Non-pigmented ciliary epithelial cell (primary cell): ENCODE measurements at regions not wholly inside any gene's neighbourhood (a gene's known extent, or its start where the extent isn't known, plus 50 kb on each side); places are given as distances from the start of the nearest gene placed in this dataset.
"Not testable (repeated sequence)": the region's sequence is repeated elsewhere in the genome, so short reads cannot be mapped to it uniquely, and the experiment has no call there.

ENCODE experiments used
- DNase-seq: peaks from one replicate; pipeline ENCODE4 v3.0.0-alpha.2; 2010; ENCODE audit warnings: low read depth

DNA sequence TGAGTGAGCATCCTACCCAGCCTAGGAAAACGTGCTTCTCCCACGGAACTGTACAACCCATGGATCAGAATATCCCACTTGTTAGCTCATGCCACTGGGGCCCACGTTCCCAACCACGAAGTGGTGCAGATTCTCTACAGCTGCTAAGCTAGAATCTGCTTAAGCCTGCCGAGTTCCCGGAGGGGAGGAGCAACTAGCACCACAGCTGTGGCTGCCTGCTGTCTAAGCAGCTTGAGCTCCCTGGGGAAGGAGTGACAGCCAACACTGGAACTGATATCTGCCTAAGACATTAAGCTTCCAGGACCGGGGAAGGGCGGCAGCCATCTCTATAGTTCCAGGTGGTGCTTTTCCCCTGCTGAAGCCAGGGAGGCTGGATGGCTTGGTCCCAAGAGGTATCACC lies 334.7 kb upstream of the CHRM2 start:
- no peak for DNase-seq

DNA sequence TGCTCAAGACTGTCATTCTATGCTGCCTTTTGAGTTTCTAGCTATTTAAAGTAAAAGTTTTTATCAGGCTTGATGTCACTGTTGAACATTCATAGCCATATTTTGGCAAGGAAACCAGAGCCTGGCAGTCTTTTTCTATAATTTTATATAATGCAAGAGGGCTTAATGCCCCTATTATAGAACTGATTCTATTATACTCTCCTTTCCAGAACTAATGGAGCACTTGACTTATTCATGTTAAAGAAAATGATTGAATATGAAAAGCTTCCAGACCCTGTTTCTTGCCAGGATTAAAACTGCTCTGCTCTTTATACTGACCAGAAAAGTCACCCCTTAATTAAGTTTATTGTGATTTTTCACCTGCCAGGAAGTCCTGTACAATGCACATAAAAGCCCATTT lies 337.6 kb upstream of the CHRM2 start:
- DNase-seq: no peak

DNA sequence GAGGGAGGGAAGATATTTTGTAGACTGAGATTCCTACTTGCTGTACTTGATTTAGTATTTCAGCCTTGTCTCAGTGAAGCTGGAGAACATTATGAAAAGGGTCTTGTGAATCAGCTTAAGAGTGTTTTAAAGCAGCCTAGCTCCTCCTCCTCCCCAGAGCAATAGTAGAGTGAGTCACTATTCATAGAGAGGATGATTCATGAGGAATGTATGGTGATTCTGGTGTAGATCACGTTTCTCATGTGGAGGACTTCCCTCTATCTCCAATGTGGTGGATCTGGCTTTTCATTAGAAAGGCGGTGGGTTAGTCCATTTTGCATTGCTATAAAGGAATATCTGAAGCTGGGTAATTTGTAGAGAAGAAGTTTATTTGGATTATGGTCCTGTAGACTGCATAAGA lies 340.1 kb upstream of the CHRM2 start:
- DNase-seq: peak; percentile 43

DNA sequence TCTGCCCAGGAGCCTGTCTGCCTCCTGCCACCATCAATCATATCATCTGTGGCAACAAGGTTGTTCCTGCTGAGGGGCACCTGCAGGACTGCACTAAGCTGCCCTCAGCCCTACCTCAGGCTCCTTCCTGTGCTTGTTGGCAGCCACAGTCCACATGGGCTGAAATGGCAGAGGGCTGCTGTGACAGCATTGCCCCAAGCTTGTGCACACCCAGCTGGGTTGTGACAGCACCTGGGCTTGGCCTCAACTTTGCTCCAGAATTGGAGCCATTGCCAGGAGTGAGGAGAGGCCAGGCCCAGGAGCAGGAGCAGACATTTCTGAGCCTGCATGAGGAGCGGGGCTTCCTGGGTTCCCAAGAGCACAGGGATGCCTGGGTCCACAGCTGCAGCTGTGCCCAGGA lies 340.9 kb upstream of the CHRM2 start:
- DNase-seq: no peak

DNA sequence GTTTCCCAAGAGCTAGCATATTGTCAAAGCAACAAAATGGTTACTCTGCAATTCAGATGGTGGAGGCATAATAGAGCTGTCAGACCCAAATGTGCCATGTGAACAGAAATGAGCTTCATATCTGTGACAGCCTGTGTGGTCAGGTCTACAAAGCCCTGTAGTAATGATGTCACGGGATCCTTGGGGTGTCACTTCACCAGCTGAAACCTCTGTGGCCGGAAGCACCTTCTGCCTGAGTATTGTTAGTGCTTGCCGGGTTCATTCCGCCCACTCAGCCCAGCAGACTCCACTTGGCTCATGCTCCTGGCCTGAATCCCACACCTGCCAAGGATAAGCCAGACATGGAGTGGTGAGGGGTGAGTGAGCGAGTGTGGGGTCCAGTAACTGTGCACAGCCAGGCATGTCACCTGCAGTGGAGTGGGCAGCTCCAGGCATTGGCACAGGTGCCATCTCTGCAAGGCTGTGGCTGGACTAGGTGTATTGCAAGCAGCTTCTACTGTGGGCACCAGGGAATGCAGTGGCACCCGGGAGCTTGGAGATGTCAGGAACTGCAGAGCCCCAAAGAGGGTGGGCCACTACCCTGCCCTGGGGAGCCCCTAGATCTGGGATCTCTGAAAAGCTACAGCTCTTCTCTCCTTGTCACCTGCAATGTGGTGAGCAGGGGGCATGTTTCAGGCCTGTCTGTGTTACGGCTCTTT lies 341.9 kb upstream of the CHRM2 start:
- no peak for DNase-seq

DNA sequence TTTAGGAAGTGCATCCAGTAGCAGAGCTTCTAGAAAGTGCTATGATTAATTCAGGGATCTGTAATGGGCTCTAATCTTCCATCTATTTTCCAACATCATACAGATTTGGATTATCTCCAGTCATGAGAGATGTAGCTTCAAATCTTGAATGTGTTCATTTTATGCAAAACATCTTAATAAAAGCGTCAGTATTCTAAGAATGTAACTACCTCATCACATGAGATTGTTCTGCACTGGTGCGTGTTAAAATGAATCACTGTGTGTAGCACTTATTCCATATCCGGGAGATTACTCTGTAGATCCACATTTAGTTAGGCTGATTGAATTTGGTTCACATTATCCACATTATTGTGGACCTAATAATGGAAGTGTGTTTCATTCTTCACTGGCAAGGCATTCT lies 344.9 kb upstream of the CHRM2 start:
- no peak for DNase-seq

DNA sequence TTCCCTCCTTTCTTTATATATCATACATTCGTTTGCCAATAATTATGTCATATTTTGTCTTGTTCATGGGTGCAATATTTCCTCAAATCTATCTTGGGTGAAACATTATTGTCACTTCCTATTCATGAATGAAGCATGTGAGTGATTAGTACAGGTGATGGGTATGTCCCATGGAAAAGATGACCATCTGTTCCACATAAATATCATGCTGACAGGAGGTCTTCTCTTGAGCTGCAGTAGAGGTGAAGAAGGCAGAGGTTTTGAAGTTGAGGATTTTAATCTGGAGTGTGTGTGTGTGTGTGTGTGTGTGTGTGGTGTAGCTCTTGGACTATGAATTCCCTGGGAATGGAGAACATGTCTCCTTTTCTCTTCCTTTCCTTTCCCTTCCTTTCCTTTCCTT lies 350.5 kb upstream of the CHRM2 start:
- DNase-seq: no peak

DNA sequence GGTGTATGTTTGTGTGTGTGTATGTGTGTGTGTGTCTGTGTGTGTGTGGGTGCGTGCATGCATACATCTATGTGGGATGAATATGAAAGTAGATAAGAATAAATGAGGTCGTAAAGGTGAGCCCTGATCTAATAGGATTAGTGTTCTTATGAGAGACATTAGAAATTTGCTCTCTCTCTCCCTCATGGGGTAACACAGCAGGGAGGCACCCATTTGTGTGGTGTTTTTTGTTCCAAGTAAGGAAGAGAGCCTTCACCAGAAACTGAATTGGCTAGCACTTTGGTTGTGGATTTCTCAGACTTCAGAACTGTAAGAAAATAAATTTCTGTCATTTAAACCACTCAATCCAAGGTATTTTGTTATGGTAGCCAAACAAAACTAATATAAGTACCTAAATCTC lies 353.7 kb upstream of the CHRM2 start:
- DNase-seq: no peak

DNA sequence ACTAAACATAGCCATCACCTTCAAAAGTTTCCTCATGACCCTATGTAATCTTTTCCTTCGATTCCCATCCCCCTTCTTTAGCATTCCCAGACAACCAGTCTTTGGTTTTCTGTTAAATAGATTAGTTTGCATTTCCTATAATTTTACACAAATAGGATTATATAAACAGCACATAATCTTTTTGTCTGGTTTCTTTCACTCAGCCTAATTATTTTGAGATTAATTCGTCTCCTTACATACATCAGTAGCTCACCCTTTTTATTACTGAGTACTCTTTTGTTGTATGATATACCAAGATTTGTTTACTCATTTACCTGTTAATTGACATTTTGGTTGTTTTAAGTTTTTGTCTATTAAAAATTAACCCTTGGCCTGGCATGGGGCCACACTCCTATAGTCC lies 354.7 kb upstream of the CHRM2 start:
- no peak for DNase-seq

DNA sequence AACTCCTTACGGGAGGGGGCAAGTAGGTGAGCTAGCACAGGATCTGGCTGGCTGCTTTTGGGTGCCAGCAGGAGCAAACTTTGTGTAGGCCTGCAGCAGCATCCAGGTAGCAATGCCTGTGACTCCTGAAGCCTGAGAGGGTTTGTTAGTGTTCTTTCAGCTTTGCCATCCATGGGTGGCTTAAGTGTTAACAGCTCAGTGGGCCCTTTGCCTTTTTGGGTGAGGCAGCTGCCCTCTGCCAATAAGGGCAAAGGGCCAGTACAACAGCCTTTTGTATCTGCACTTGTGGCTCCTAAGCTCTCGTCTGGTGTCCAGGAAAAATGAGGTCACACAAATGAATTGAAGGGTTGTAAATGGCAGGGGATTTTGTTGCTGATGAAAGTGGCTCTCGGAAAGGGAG lies 359.0 kb upstream of the CHRM2 start:
- no peak for DNase-seq

DNA sequence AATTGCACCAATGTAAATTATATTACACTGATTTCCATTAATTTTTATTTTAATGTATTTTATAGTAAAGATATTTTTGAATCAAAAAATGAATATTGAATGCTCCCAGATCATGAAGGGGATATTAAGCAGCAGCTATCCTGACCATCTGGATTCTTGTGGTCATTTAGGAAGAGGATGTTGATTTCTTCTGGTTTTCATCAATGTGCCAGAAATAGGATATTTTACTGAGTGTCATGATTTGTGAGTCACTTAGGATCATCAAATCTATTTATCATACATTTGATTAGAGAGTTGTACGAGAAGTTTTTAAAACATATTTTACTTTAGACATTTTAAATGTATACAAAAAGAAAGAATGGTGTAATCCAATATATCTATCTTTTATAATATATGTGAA lies 366.3 kb upstream of the CHRM2 start:
- DNase-seq: no peak

DNA sequence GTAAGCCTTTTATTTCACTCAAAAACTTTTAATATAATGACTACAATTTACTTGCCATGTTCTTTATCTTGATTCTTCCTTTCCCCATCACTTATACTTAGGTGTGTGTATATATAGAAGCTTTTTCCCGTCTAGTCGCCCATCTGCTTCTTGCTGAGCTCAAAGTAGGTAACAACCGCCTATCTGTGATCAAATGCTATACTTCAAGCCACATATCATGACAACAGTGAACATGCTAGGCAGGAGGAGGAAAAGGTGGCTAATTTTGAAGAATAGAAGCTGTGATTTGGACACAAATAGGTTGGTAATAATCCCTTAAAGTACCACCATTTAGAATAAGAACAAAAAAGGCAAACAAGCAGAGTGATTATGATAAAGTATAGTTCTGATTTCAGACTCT lies 367.3 kb upstream of the CHRM2 start:
- no peak for DNase-seq

DNA sequence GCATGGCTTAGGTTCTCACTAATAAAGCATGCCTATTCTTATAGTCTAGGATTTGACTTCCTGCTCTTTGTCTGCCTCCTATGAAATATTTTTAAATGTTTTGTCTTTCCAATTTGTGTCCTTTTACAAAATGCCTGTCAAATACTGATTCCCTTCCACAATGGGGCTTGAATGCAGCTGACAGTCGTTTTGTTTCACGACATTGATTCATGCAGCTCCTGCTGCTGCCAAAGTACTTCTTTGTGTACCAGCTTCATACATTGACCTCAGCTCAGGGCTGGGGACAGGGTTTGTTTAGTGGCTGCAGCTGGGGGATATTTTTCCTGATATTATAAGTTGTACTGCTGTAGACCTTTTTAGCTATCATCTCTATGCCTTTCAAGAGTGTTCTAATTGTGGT lies 371.9 kb upstream of the CHRM2 start:
- no peak for DNase-seq

DNA sequence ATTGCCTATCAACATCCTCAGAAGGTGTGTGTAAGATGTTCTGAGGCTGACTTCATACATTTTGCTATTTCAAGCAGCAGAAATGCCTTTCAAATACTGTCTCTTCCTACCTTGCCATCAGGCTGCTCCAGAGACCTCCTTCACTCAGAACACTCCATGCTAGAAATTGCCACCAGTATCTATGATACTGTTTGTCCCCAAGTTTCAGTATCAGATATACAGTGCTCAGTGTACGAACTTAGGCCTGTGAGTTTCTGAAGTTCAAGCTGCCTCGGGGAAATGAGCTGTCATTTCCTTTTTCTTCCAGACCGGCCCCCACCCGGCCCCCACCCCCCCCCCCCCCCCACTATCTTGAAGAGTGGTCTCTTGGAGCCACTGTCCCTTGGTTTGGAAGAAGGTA lies 373.4 kb upstream of the CHRM2 start:
- no peak for DNase-seq

DNA sequence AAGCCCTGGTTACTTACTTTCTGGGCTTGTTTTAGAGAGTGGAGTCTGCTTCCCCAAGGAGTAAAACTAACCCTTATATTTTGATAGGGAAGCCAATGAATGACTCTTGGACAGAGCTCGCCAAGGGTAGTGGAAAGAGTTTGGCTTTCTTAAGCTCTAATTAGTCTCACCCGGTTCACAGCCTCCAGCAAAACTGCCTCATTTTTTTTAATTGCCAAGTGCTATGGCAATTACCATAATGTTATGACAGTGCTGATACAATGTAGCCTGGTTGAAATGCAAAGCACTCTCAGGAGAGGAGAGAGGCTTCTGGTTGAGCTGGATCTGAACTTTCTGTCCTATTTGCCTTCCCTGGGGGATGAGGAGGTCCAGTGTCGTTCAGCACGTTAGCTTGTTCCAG lies 376.1 kb upstream of the CHRM2 start:
- DNase-seq: no peak

DNA sequence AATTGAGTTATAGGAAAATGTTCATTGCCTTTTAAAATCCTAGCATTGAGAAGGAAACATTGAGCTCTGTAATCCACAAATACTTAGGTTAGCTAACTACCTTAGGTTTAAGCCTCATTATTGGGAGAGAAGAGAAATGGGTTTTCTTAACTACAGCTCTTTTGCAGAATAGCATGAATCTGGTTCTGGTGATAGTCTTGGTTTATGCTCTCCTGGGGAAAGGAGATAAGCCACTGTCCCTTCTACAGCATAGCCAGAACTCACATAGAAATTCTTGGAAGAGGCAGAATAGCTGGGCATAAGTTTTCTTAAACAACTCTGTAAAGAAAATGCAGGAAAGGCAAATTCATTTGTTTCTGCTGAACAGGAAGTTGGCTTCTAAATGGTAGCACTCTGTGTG lies 378.6 kb upstream of the CHRM2 start:
- DNase-seq: no peak

DNA sequence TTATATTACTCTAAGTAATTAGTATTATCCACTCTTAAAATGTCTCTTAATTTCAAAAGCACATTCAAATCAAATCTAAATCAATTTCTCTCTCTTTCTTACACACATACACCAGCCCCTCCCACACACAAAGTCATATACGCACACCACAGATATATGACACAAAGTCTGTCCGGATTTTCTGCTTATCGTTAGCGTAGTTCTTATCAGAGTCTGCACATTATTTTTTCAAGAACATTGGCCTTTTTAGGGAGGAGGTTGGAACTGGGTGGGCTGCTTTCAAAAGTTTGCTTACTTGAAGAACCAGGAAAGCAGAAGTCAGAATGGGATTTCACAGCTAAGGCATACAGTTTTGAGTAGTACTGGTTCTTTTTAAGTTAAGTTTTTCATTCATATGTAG lies 387.6 kb upstream of the CHRM2 start:
- no peak for DNase-seq

DNA sequence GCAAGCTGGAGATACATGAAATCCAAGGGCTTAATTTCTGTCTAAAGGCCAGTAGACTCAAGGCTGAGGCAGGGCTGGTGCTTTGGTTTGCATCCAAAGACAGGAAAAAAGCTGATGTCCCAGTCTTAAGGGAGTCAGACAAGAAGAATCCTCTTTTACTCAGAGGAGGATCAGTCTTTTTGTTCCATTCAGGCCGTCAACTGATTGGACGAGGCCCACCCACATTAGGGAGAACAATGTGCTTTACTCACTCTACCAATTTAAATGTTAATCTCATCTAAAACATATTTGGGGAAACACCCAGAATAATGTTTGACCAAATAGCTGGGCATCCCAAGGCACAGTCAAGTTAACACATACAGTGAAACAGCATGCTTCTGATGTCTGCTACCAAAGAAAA lies 388.5 kb upstream of the CHRM2 start:
- no peak for DNase-seq

DNA sequence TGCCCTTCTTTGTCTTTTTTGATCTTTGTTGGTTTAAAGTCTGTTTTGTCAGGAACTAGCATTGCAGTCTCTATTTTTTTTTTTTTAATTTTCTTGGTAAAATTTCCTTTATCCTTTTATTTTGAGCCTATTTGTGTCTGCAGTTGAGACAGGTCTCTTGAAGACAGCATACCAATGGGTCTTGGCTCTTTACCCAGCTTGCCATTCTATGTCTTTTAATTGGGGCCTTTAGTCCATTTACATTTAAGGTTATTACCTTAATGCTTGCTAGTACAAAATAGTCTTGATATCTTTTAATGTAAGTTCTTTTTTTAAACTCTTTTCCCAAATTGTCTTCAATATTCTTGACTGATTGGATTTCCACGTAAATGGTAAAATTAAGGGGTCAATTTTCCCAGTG lies 398.3 kb upstream of the CHRM2 start:
- no peak for DNase-seq

DNA sequence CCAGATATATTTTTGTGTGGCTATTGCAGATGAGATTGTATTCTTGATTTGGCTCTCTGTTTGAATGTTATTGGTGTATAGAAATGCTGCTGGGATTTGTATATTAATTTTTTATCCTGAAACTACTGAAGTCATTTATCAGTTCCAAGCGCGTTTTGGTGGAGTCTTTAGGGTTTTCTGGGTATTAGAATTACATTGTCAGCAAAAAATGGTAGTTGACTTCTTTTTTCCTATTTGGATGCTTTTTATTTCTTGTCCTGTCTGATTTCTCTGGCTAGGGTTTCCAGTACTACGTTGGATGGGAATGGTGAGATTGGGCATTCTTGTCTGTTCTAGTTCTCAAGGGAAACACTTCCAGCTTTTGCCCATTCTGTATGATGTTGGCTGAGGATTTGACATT lies 415.5 kb upstream of the CHRM2 start:
- DNase-seq: no peak

DNA sequence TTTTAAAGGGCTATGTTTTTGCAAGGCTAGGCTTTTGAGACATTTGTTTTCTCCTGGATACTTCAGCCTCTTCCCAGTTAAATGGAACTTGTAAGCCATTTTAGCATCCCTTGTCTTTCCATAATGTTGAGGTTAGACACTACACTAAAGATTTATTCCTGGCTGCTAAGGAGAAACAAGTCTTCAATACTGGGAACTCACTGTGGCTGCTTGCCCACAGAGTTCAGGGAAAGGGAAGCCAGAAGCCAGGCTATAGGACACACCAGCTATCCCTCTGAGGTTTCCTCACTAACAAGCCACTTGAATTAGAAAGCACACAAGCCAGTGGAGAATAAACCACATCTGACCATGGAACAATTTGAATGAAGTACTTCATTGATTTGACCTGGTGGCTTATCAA lies 421.7 kb upstream of the CHRM2 start:
- no peak for DNase-seq

DNA sequence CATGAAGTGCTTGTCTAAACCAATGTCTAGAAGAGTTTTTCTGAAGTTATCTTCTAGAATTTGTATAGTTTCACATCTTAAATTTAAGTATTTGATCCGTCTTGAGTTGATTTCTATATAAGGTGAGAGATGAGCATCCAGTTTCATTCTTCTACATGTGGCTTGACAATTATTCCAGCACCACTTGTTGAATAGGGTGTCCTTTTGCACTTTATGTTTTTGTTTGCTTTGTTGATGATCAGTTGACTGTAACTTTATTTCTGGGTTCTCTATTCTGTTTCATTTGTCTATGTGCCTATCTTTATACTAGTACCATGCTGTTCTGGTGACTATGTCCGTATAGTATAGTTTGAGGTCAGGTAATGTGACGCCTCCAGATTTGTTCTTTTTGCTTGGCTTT lies 426.6 kb upstream of the CHRM2 start:
- DNase-seq: no peak

DNA sequence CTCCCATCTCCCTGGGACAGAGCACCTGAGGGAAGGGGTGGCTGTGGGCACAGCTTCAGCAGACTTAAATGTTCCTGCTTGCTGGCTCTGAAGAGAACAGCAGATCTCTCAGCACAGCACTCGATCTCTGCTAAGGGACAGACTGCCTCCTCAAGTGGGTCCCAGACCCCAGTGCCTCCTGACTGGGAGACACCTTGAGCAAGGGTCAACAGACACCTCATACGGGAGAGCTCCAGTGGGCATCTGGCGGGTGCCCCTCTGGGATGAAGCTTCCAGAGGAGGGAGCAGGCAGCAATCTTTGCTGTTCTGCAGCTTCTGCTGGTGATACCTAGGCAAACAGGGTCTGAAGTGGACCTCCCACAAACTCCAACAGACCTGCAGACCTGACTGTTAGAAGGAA lies 436.7 kb upstream of the CHRM2 start:
- not testable (repeated sequence) for DNase-seq

DNA sequence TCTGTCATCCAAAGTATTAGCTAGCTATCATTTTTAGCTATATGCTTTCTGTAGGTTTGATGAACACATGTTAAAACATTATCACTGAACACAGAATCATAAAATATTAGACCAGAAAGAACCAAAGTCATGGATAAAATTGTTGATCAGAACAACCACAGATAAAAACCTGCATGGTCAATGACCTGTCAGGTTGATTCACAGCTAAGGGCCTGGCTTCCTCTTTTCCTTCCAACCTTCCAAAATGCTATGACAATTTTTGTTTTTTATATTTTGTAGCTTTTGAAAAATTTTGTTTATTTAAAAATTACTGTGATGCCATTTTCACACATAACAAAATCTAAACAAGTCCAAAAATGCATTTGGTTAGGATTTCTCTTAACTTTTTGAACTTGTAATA lies 444.4 kb upstream of the CHRM2 start:
- no peak for DNase-seq

DNA sequence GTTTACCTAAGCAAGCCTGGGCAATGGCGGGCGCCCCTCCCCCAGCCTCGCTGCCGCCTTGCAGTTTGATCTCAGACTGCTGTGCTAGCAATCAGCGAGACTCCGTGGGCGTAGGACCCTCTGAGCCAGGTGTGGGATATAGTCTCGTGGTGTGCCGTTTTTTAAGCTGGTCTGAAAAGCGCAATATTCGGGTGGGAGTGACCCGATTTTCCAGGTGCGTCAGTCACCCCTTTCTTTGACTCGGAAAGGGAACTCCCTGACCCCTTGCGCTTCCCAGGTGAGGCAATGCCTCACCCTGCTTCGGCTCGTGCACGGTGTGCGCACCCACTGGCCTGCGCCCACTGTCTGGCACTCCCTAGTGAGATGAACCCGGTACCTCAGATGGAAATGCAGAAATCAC lies 442.6 kb upstream of the MTPN start:
- not testable (repeated sequence) for DNase-seq
